Astrocyte of the cerebellum (primary cell): ENCODE measurements at regions not wholly inside any gene's neighbourhood (a gene's known extent, or its start where the extent isn't known, plus 50 kb on each side); places are given as distances from the start of the nearest gene placed in this dataset.

Experiments
- DNase-seq: peaks from one replicate; pipeline ENCODE4 v3.0.0-alpha.2; 2011; ENCODE audit warnings: low read depth
- H3K4me3 ChIP-seq: 2 replicates; pipeline ENCODE4 v1.5.1; 2011; ENCODE audit warnings: mild to moderate bottlenecking, low read depth, low read length, moderate library complexity
- in situ Hi-C: cut with HindIII; loops from 2 replicates; pipeline ENCODE4 v1.10.0; 2017; ENCODE audit warnings: low sequenced_read_pairs
- TF ChIP-seq, protein P1 (sequence below): IDR thresholded peaks from 2 replicates; pipeline ENCODE4 v1.5.1; 2012; ENCODE audit warnings: low read length, low read depth, moderate library complexity, mild to moderate bottlenecking; ENCODE audit errors: missing control alignments

DNA sequence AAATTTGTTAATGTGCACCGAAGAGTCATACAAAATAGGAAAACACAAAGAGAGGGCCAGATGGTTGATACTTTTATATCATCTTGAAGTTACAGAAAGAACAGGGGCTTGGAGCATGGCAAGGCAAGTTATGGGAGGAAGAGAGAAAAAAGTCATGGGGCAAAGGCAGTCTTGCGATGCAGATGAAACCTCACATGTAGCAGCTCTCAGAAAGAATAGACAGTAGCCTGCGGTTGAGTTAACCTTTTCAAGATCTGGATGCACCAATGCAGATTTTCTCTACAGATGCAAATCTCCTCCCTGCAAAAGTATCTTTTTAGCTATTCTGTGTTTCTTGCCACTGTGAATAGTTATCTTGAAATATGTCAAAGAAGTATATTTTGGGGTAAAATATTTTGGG lies 243.9 kb downstream of the TMEM167A start:
- TF ChIP-seq, protein P1, sequence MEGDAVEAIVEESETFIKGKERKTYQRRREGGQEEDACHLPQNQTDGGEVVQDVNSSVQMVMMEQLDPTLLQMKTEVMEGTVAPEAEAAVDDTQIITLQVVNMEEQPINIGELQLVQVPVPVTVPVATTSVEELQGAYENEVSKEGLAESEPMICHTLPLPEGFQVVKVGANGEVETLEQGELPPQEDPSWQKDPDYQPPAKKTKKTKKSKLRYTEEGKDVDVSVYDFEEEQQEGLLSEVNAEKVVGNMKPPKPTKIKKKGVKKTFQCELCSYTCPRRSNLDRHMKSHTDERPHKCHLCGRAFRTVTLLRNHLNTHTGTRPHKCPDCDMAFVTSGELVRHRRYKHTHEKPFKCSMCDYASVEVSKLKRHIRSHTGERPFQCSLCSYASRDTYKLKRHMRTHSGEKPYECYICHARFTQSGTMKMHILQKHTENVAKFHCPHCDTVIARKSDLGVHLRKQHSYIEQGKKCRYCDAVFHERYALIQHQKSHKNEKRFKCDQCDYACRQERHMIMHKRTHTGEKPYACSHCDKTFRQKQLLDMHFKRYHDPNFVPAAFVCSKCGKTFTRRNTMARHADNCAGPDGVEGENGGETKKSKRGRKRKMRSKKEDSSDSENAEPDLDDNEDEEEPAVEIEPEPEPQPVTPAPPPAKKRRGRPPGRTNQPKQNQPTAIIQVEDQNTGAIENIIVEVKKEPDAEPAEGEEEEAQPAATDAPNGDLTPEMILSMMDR = no peak
- no peak for DNase-seq
- H3K4me3 ChIP-seq = no peak overlapping the region
- in situ Hi-C loops = no loop called here

DNA sequence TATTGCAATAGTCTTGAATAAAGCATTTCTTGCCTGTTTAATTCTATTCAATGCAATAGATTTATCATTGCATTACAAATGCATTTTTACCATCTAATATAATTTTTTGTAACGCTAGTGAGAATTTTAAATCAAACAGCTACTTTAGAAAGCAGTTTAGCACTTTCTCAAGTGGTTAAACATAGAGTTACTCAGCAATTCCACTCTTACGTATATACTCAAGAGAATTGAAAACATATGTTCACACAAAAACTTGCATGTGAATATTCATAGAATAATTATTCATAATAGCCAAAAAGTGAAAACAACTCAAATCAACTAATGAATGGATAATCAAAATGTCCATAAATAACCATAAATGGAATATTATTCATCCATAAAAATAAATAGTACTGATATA lies 244.7 kb downstream of the TMEM167A start:
- in situ Hi-C loops = no loop called here
- TF ChIP-seq, protein P1 = no peak
- DNase-seq = no peak
- no peak overlapping the region for H3K4me3 ChIP-seq

DNA sequence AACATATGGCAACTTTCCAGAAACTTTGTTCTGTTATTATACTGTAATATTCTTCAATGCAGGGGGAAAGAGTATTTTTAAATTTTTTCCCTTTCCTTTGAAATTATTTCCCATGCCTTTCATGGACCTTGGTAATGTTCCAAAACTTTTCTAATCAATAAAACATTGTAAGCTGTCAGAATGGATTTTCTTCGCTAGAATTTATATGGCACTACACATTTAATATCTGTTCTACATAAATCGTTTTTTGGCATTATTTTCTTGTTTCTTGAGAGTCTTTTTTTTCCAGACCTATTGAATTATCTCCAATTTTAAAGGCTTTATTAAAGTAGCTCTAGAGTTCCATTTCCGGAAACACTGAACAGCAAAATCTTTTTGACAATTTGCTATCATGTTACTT lies 249.0 kb downstream of the TMEM167A start:
- TF ChIP-seq, protein P1 = no peak
- no peak overlapping the region for H3K4me3 ChIP-seq
- DNase-seq = no peak
- in situ Hi-C loops = no loop called here

DNA sequence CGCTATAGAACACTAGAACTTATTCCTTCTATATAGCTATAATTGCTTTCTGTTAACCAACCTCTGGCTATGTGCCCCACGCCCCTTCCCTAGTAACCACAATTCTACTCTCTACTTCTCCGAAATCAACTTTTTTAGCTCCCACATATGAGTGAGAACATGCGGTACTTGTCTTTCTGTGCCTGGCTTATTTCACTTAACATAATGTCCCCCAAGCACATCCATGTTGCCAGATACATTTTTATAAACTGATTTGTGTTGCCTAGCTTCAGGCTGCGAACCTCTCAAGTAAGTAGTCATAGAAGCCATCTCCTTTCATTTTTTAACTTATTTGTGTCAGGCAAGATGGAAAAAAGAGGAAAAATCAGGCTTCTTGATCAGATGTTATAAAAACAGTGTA lies 249.5 kb downstream of the TMEM167A start:
- in situ Hi-C loops = no loop called here
- TF ChIP-seq, protein P1 = no peak
- H3K4me3 ChIP-seq = no peak overlapping the region
- DNase-seq = no peak

DNA sequence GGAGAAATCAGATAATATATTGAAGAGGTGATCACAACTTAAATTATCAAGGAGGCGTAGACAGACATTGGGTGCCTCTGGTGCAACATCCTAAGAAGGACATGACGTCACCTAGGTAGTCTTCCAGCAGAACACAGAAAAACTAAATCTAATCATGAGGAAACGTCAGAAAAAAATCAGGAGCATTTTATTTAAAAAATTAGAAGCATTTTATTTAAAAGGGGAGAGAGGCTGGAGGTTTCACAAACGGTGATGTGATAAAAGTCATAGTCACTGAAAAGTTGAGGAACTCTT lies 254.6 kb downstream of the TMEM167A start:
- DNase-seq = no peak
- TF ChIP-seq, protein P1 = no peak
- H3K4me3 ChIP-seq = no peak overlapping the region
- in situ Hi-C loops = no loop called here

DNA sequence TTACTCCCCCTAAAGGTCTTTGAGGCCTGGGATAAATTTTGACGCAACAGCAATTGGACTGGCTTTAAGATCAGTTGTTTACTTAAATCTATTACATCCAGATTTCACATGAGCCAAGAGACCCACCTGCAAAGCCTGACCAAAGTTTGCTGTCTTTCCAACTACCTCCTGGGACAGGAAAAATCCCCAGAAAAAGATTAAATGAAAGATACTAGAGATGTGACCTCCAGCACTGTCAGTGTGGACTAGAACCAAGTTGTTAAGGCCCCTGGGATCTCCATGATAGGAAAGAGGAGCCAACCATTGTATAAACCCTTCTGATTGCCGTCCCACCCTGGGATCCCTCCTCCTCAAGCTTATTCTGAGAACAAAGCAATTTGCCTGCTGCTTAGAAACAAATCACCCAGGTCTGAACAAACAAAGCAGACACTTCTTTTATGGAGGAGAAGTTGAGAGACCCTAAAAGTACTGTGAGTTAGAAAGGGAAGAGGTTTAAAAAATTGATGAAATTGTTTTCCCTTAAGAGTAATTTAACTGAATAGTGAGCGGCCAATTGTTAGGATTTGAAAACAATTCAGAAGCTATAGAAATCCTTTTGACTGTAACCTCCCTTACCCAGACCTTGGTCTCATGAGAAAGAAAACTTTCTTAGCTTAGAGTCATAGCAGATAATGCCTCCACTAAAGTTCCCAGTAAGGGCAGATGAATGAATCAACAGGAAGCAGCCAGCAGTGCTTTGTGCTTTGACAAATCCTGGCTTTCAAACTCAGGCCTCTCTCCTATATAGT lies 255.2 kb downstream of the TMEM167A start:
- no peak for DNase-seq
- in situ Hi-C loops = no loop called here
- TF ChIP-seq, protein P1 = no peak
- no peak overlapping the region for H3K4me3 ChIP-seq
